ENCODE measurements at regions not wholly inside any gene's neighbourhood (a gene's known extent, or its start where the extent isn't known, plus 50 kb on each side); places are given as distances from the start of the nearest gene placed in this dataset.

GRCh38 chr1:228863776-228864175, 128.5 kb downstream of the RHOU start:
- no peaks in the 10 kb centered on the region for H3K9me3 Mint-ChIP-seq
- H3K4me1 Mint-ChIP-seq, result peaks cover 31% of the 10 kb centered on the region
- H3K27me3 Mint-ChIP-seq, result peaks cover 8% of the 10 kb centered on the region
- no peaks in the 10 kb centered on the region for H3K36me3 Mint-ChIP-seq (ENCODE audit: low read depth)
- no peak overlapping the region for H3K4me3 Mint-ChIP-seq
- no peak for ATAC-seq (replicated peaks)
- H3K27ac Mint-ChIP-seq, result peak overlapping the region; percentile 1

GRCh38 chr1:228865627-228866330, 130.5 kb downstream of the RHOU start:
- ATAC-seq (replicated peaks), result no peak
- no peaks in the 10 kb centered on the region for H3K9me3 Mint-ChIP-seq
- H3K27ac Mint-ChIP-seq, result no peak overlapping the region
- peaks cover 27% of the 10 kb centered on the region for H3K4me1 Mint-ChIP-seq
- H3K36me3 Mint-ChIP-seq (ENCODE audit: low read depth), result no peaks in the 10 kb centered on the region
- H3K27me3 Mint-ChIP-seq, result no peaks in the 10 kb centered on the region
- H3K4me3 Mint-ChIP-seq, result no peak overlapping the region

GRCh38 chr1:228866468-228866867, 131.2 kb downstream of the RHOU start:
- no peaks in the 10 kb centered on the region for H3K27me3 Mint-ChIP-seq
- no peak overlapping the region for H3K27ac Mint-ChIP-seq
- H3K4me1 Mint-ChIP-seq, result peaks cover 20% of the 10 kb centered on the region
- no peaks in the 10 kb centered on the region for H3K36me3 Mint-ChIP-seq (ENCODE audit: low read depth)
- H3K4me3 Mint-ChIP-seq, result no peak overlapping the region
- ATAC-seq (replicated peaks), result no peak
- no peaks in the 10 kb centered on the region for H3K9me3 Mint-ChIP-seq

- Mint-ChIP-seq H3K4me1 (peaks cover 19% of the 10 kb centered on the region), H3K9me3 (no peaks in the 10 kb centered on the region), H3K27me3 (no peaks in the 10 kb centered on the region), H3K27ac (no peak overlapping the region), H3K4me3 (no peak overlapping the region), H3K36me3 (ENCODE audit: low read depth) (no peaks in the 10 kb centered on the region)
- no peak for ATAC-seq (replicated peaks)
Observed at GRCh38 chr1:228867108-228867950, 132.1 kb downstream of the RHOU start.

- Mint-ChIP-seq H3K36me3 (ENCODE audit: low read depth) (no peaks in the 10 kb centered on the region), H3K4me1 (peaks cover 18% of the 10 kb centered on the region), H3K4me3 (no peak overlapping the region), H3K9me3 (no peaks in the 10 kb centered on the region), H3K27me3 (no peaks in the 10 kb centered on the region), H3K27ac (no peak overlapping the region)
- no peak for ATAC-seq (replicated peaks)
Observed at GRCh38 chr1:228867951-228868730, 132.9 kb downstream of the RHOU start.

GRCh38 chr1:228868731-228869024, 133.4 kb downstream of the RHOU start:
- Mint-ChIP-seq H3K27ac (no peak overlapping the region), H3K4me1 (peaks cover 13% of the 10 kb centered on the region), H3K36me3 (ENCODE audit: low read depth) (no peaks in the 10 kb centered on the region), H3K9me3 (no peaks in the 10 kb centered on the region), H3K4me3 (no peak overlapping the region), H3K27me3 (no peaks in the 10 kb centered on the region)
- no peak for ATAC-seq (replicated peaks)

GRCh38 chr1:228869312-228869824, 134.1 kb downstream of the RHOU start:
- Mint-ChIP-seq H3K9me3 (no peaks in the 10 kb centered on the region), H3K36me3 (ENCODE audit: low read depth) (no peaks in the 10 kb centered on the region), H3K4me1 (peaks cover 7% of the 10 kb centered on the region)

GRCh38 chr1:228870041-228870713, 134.9 kb downstream of the RHOU start:
- H3K27ac Mint-ChIP-seq, result no peak overlapping the region
- no peaks in the 10 kb centered on the region for H3K27me3 Mint-ChIP-seq
- H3K9me3 Mint-ChIP-seq, result no peaks in the 10 kb centered on the region
- no peak overlapping the region for H3K4me3 Mint-ChIP-seq
- ATAC-seq (replicated peaks), result no peak
- peaks cover 4% of the 10 kb centered on the region for H3K4me1 Mint-ChIP-seq
- H3K36me3 Mint-ChIP-seq (ENCODE audit: low read depth), result no peaks in the 10 kb centered on the region

More at GRCh38 chr1:228869312-228869824, 134.1 kb downstream of the RHOU start:
- no peaks in the 10 kb centered on the region for H3K27me3 Mint-ChIP-seq
- no peak overlapping the region for H3K4me3 Mint-ChIP-seq
- H3K27ac Mint-ChIP-seq, result no peak overlapping the region
- no peak for ATAC-seq (replicated peaks)

- Mint-ChIP-seq H3K27ac (no peak overlapping the region), H3K27me3 (no peaks in the 10 kb centered on the region), H3K4me3 (no peak overlapping the region), H3K36me3 (ENCODE audit: low read depth) (no peaks in the 10 kb centered on the region), H3K9me3 (no peaks in the 10 kb centered on the region), H3K4me1 (peaks cover 4% of the 10 kb centered on the region)
- ATAC-seq (replicated peaks), result no peak
Observed at GRCh38 chr1:228871314-228872061, 136.2 kb downstream of the RHOU start.

- H3K9me3 Mint-ChIP-seq, result no peaks in the 10 kb centered on the region
- no peak overlapping the region for H3K4me3 Mint-ChIP-seq
- peaks cover 4% of the 10 kb centered on the region for H3K4me1 Mint-ChIP-seq
- H3K27me3 Mint-ChIP-seq, result no peaks in the 10 kb centered on the region
- H3K27ac Mint-ChIP-seq, result no peak overlapping the region
- ATAC-seq (replicated peaks), result no peak
- H3K36me3 Mint-ChIP-seq (ENCODE audit: low read depth), result no peaks in the 10 kb centered on the region
Observed at GRCh38 chr1:228872080-228872479, 136.8 kb downstream of the RHOU start.

- no peaks in the 10 kb centered on the region for H3K27me3 Mint-ChIP-seq
- H3K4me3 Mint-ChIP-seq, result no peak overlapping the region
- H3K9me3 Mint-ChIP-seq, result no peaks in the 10 kb centered on the region
- no peak overlapping the region for H3K27ac Mint-ChIP-seq
- no peak for ATAC-seq (replicated peaks)
- H3K4me1 Mint-ChIP-seq, result no peaks in the 10 kb centered on the region
- H3K36me3 Mint-ChIP-seq (ENCODE audit: low read depth), result no peaks in the 10 kb centered on the region
Observed at GRCh38 chr1:228873709-228874108, 138.4 kb downstream of the RHOU start.

- Mint-ChIP-seq H3K4me3 (no peak overlapping the region), H3K27ac (no peak overlapping the region), H3K4me1 (no peaks in the 10 kb centered on the region), H3K9me3 (no peaks in the 10 kb centered on the region), H3K27me3 (no peaks in the 10 kb centered on the region), H3K36me3 (ENCODE audit: low read depth) (no peaks in the 10 kb centered on the region)
- no peak for ATAC-seq (replicated peaks)
Observed at GRCh38 chr1:228875741-228876140, 140.5 kb downstream of the RHOU start.

GRCh38 chr1:228876187-228876586, 140.9 kb downstream of the RHOU start:
- Mint-ChIP-seq H3K27ac (no peak overlapping the region), H3K27me3 (no peaks in the 10 kb centered on the region), H3K4me1 (no peaks in the 10 kb centered on the region), H3K4me3 (no peak overlapping the region), H3K9me3 (no peaks in the 10 kb centered on the region), H3K36me3 (ENCODE audit: low read depth) (no peaks in the 10 kb centered on the region)
- no peak for ATAC-seq (replicated peaks)

GRCh38 chr1:228879164-228879563, 143.9 kb downstream of the RHOU start:
- no peak overlapping the region for H3K27ac Mint-ChIP-seq

More at GRCh38 chr1:228879164-228879563, 143.9 kb downstream of the RHOU start:
- Mint-ChIP-seq H3K36me3 (ENCODE audit: low read depth) (no peaks in the 10 kb centered on the region), H3K27me3 (no peaks in the 10 kb centered on the region), H3K4me3 (no peak overlapping the region), H3K4me1 (no peaks in the 10 kb centered on the region), H3K9me3 (no peaks in the 10 kb centered on the region)
- no peak for ATAC-seq (replicated peaks)

Data from activated T-helper 17 cell treated with anti-CD3 and anti-CD28 coated beads, Interleukin-2, amount 50 U/mL, for 72 hours (primary cell).